CD4-positive, alpha-beta T cell treated with Interleukin-1 beta for 1 hour (primary cell): ENCODE measurements at regions not wholly inside any gene's neighbourhood (a gene's known extent, or its start where the extent isn't known, plus 50 kb on each side); places are given as distances from the start of the nearest gene placed in this dataset.
"Not testable (repeated sequence)": the region's sequence is repeated elsewhere in the genome, so short reads cannot be mapped to it uniquely, and the experiment has no call there.

Experiments
- DNase-seq, 2 donors: peaks; one replicate each; pipeline ENCODE4 v3.0.0-alpha.2; 2020 to 2022

DNA sequence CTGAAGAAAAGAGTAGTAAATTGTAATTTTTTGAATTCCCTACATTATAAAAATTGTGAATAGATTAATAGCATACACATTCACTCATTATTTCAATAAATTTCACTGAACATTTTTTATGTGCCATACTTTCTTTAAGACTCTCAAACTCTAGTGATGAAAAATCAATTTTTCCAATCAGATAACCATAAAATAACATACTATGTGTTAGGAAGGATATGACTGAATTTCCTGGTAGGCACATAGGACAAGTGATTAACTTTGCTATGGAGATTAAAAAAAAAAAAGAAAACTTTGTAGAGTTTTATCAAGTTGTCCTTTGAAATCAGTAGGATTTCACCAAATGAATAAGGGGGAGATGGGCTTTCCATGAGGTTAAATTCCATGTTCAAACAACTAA lies 1597.3 kb upstream of the LRRTM3 start:
- DNase-seq = no peak

DNA sequence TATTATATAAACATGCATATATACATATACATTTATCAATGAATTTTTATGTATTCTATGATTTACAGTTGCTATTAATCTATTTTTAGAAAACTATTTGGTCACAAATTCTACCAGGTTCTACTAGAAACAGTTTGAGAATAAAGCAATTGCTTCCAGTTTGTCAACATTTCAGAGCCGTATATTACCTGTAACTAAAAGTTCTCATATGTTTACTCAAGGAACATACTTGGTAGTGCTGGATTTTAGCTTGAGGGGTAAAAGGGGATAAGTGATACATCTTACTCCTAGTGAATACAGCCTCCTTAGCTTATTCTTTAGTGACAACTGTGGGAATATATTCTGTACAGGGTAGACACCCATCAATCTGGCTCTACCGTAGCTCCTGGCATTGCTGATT lies 1590.5 kb upstream of the LRRTM3 start:
- no peak for DNase-seq

DNA sequence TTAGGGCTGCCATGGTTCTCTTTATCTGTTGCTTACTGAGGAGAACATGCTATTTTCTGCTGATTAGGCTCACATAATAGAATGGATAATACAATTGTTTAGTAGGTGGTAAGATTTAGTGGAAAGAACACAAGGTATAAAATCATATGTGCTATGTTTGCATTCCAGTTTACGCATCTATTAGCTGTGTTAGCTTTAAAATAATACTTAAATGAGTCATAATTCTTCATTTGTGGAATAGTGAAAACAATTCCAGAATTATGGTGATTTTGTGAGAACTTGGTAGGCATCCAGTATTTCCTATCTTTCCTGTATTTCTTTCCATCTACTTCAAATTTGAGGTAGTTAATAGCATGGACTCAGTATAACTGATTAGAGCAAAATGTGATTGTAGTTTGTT lies 1585.5 kb upstream of the LRRTM3 start:
- DNase-seq = no peak

DNA sequence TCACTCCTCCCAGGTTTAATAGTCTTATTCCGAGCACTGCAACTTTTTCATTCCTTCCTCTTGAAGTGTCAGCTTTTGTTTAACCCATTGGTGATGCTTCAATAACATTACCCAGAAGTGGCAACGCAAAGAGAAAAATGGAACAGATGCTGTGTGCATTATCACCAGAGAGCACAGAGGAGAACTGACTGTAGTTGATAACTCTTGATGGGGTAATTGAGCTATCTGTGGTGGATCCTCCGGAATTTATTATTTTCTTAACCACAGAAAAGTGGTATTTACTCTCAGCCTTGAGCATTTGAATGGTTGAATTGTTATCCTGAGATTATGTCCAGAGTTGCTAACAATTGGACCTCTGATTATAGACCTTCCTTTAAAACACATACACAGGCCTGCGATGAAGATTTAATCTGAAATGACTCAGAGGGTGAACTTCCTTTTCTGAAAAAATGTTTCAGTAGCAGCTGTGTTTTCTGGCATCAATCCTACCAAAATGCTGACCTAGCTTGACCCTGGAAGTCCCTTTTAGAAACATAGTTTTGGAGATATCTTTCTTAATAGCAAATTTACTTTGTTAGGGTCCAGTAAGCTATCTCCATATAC lies 1584.4 kb upstream of the LRRTM3 start:
- no peak for DNase-seq

DNA sequence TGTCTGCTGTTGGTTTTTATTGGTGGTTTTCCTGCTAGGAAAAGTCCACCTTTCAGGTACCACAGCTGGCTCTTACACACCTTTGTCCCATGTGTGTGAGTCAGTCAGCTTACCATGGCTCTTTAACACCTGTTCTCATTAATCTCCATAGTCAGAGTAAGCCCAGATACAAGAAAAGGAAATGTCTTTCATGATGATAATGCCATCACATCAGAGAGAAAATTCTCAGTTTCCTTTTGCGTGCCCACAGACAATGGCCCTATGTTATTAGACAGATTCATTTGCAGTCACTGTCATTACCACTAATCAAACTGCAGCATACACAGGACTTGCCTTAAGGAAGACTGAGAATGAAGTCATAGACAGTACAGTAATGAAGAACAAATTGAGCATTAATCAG lies 1583.6 kb upstream of the LRRTM3 start:
- DNase-seq = no peak

DNA sequence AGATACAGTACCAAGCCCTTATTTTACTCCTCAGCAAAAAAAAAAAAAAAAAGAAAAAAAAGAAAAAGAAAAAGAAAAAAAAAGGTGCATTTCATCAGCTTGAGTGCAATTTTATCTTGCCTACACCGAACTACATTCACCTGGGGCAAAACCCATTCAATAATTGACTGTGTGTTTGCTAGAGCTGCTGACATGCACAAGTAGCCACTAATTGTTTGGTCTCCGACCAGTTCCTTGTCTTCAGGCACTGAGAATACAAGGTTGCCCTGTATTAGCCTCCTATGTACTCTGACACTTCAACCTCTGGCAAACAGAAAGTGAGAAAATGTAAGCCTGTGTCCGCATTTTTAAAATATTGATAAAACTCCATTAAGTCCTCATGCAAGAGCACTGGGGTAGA lies 1579.4 kb upstream of the LRRTM3 start:
- no peak for DNase-seq

DNA sequence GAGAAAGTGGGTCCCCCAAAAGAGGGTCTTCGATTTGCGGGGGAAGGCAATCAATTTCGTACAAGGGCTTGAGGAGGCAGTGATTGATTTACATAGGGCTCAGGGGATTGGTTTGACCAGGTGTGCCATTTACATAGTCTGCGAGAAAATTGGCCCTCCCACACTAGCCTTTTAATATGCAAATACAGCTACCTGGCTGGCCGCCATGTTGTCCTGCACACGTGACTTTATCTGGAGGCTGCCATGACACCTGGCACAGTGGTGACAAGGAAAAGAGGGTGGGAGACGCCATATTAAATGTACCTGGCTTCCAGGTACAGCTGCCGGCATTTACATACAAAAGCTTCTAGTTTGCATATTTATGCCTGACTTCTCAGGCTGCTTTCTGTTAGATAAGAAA lies 1577.2 kb upstream of the LRRTM3 start:
- no peak for DNase-seq

DNA sequence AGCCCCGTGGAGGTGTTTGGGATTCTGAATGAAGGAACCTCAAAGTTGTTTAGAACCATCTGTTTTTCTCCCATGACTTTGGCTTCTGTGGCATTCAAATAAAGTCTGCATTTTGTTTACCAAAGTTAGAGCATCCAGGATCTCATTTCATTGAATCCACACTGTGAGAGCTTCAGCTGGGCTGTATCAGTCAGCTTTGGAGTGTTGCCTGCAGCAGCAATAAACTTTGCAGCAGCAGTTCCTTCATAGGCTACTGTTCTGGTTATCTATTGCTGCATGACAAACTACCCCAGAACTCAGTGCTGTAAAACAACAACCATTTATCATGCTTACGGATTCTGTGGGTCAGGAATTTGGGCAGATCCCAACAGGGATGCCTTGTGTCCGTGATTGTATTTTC lies 1575.2 kb upstream of the LRRTM3 start:
- no peak for DNase-seq

DNA sequence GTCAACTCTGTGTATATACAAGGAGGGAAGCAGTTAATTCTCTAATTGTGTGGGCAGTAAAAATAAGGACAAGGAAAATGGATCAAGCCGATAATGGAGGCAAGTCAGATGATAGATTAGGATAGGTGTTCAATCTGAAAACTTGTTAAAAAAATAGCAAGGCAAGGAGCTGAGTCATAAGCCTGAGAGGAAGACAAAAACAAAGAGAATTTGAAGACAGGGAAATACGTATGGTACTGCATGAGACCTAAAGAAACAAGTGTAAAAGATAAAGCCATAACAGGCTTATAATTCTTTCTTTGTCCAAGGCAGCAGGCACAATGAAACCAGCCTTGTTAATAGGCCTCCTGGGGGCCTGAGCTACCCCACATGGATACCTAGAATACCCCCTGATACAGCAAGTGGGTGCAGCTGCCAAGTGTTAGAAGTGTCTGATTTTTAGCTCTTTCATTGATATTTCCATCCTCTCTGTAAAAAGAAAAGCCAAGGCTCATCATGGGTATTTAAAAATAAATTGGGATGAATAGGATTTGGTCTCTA lies 1570.6 kb upstream of the LRRTM3 start:
- no peak for DNase-seq

DNA sequence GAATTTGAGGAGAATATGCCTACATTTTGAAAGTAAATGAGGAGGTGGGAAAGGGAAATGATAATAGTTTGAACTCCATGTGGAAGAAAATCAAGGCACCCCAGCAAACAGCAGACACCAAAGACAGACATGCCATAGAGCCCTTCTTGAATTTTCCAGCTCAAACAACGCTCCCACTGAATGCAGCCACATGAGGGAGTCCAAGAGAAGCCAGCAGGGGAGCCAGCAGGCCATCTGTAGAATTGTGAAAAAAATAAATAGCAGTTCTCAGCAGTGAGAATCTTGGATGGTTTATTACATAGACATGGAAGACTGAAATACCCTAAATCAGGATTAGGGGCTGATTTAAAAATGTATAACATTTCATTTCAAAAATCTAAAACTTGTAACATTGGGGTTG lies 1567.3 kb upstream of the LRRTM3 start:
- no peak for DNase-seq

DNA sequence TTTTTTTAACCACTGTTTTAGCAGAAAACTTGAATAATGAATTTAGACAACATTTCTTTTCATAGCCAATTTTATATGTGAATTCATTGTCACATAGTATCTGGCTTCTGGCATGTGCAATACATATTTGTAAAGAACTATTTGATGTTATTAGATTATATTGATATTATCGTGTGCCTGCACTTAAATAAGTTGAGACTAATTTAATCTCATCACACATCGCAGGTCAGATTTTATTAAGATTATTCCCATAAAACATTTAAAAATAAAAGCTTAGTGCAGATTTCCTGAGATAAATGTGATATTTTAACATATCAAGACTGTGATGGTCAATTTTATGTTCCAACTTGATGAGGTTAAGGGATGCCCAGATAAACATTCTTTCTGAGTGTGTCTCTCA lies 1565.3 kb upstream of the LRRTM3 start:
- DNase-seq = no peak

DNA sequence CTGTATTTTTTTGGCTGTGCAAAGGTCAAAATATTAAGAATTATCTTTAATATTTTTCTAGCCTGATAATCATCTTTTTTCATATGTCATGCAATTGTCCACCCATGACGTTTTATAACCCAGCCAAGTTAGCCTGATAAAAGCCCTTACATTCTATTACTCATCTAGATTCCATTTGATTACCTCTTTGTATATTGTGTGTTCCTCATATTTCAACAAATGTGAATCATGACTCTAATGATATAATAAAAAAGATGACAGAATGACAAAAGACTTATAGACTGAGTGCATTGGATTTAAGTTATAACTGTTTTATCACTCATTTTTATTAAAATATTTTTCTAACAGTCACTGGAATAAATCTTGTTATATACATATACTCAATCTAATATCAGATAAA lies 1560.0 kb upstream of the LRRTM3 start:
- DNase-seq = no peak

DNA sequence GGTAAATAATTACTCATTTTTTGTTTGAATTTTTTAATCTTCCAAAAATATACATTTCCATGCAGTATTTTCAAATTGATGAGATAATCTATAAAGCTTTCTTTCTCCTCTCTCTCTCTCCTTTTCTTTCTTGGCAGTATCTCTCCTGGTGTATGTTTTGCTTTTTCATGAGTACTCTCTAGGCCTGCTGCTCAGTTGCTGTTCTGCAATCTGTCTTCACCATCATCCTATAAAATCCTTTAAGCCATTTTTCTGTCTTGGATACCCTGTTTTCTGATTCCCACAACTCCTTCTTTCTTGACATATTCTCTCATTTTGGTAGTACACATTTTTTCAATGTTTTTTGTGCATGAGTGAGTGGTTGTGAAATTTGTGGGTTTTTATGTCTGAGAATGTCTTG lies 1558.1 kb upstream of the LRRTM3 start:
- DNase-seq = no peak

DNA sequence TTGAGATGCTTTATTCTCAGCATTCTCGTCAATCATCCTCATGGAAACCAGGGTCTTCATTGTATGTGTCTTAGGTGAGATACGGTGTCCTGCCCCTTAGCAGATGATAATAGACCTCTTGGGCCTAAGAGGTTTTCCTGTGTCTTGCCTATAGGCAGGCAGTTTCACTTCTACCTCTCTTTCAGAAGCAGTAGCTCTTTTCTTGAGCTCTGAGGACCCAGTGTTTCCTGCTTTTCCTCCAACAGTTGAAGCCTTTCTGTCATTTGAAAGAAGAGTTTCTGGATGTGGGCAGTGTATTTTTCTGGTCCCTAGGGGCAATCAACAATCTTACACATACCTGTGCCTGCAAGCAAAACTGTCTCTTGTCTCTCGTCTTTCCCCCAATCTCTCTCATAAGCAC lies 1550.3 kb upstream of the LRRTM3 start:
- no peak for DNase-seq

DNA sequence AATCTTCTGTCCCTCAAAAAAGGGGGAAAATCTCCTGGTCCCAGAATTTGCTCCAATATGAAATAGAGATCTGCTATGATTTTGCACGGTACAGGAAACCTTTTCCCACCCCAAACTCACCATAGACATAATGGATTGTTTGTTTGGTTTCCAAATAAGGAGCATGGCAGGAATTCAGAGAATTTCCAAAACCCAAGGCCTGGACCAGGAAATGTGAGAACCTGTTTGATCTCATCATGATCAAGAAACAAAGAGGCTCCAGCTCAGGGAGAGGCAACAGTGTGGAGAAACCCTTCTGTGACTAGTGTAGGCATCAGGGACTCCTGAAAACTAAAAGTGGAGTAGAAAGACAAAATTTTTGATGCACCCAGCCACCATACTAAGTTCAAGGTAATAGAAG lies 1548.1 kb upstream of the LRRTM3 start:
- DNase-seq = no peak

DNA sequence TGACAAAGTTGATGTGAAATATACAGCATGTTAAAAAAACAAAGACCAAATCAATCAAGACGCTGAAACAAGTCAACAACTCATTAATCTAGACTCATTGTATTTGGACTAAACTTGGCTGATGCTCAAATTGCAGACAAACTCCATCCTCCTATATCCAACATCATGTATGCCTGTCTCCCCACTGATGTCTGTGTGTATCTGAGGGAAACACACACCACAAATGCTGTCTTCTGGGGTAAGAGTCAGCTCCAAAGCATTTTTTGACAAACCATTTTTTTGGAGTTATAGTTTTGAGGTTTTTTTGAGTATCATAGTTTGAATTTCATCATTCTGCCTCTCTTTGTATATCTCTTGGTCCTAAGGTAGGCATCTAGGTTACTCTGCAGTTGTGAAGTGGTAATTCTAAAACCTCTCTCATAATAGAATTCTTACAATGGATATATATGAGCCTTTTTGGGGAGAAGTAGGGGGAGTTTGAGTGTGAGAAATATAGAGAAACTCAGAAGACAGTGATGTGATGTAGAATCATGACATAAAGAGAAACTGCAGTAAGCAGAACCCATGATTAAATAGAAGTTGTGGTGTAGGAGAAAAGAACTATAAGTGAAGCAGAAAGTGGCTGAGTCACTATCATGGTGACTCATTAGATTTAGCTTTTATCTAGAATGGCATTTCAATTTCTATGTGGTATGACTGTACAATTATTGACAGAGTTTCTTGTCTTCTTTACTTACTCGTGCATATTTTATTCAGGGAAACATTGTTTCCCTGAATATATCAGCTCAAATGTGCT lies 1531.1 kb upstream of the LRRTM3 start:
- no peak for DNase-seq

DNA sequence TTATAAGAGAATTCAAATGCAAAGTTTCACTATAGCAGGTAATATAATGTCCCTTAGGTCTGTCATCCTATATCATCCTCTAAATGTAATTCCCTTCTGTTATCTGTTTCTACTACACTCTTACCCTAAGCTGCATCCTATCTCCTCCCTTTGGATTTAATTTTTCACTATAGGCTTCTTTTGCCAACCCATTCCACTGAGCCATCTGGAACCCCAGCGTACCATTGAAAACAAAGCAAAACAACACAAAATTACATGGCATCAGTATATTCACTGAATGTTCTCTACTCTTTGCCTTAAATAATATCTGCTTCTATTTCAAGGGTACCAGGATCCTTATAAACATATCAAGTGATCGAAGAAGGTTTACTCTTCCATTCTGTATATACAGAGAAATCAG lies 1530.2 kb upstream of the LRRTM3 start:
- DNase-seq = no peak

DNA sequence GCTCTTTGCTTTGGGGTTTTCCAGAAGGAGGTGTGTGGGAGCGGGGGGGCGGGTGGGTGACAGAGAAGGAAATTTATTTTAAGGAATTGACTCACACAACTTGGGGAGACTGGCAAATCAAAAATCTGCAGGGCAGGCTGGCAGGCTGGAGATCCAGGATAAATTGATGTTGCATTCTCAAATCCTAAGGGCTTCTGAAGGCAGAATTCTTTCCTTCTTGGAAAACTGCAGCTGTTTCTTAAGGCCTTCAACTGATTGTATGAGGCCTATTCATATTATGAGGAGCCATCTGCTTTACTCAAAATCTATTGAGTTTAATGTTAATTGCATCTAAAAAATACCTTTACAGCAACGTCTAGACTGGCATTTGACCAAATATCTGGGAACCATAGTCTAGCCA lies 1528.8 kb upstream of the LRRTM3 start:
- no peak for DNase-seq

DNA sequence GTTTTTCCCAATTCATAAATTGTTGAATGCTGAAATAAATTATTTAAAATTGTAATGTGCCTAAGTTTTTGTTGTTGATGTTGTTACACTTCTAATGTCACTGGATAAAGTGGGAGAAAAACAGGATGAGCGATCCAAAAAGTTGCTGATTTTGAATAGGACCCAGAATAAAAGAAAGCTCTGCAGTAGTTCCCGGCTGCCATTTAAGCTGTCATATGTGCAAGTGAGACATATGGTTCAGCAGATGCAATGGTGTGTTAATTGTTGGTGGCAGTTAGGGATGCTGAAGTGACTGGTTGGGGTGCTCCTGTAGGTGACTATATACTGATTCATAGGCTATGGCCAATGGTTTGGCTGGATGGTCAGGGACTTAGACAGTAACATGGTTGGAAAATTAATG lies 1517.4 kb upstream of the LRRTM3 start:
- DNase-seq = no peak

DNA sequence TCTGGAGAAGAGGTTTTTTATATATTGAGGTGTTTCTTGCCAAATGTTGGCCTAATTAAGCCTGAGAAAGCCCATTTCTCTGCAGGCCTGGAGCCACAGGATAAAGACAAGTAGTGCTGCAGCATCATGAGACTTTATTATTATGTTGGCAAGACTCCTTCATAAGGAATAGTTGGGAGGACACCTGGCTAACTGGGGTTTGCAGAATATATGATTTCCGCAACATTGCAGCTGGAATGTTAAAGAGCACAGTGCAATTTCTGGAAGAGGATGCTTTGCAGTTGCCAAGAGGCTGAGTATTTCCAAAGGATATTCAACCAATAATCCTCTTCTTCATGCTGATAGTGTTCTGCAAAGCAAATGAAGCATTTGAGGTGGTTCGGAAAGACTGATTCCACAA lies 1512.8 kb upstream of the LRRTM3 start:
- DNase-seq = no peak

DNA sequence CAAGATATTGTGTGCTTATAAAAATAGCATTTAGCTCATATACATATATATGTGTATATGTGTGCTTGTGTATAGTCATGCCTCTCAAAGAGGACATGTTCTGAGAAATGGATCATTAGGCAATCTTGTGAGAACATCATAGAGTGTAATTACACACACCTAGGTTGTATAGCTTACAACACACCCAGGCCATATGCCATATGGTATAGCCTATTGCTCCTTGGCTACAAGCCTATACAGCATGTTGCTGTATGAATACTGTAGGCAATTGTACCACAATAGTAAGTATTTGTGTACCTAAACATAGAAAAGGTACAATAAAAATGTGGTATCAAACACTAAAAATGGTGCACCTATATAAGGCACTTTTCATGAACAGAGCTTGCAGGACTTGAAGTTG lies 1510.5 kb upstream of the LRRTM3 start:
- no peak for DNase-seq

DNA sequence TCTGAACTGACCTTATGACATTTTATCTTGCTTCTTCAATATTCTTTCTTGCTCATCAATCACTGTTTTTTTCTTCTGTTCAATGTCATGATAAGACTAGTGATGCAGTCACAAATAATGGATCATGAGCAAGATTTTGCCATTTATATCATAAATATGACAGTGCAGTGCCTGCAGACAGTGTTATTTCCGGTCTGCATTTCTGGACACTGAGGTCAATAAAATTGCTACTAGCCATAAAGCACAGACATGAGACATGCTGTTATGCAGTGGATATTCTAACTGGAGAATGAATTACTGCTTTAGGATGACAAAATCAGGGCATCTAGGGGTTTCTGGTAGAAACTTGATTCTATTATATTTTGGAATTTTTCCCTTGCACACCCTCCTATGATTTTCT lies 1509.7 kb upstream of the LRRTM3 start:
- no peak for DNase-seq

DNA sequence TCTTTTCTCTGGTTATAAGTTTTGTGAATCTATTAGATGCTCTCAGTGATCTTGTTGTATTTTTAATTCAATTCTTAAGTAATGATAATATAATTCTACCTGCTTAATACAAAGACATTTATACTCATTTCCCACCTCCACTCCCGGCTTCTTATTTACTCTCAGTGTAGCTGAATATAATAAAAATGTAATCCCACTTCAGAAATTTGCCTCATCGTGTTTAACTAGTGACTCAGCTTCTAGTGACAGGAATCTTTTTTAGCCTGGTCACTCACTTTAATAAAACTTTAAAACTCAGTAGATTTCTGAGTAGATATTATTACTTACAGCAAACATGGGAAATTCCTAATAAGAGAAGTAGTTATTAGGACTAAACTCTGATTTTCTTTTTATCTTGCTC lies 1506.2 kb upstream of the LRRTM3 start:
- no peak for DNase-seq

DNA sequence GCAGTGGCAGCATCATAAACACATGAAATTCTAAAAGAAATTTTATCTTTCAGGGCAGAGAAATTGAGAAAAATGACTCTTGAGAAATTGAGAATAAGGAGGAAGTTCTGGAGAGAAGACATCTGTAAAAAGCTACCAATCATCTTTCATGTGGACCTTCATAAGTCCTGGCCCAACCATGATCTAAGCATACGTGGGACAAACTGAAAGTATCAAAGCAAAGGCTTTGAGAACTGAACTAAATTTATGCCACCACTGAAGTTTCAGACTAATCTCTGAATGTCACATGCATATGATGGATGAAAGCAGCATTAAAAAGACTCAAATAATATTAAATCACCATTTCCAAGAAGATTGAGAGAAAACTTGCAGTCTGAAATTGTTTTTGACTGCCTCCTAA lies 1502.8 kb upstream of the LRRTM3 start:
- DNase-seq = no peak

DNA sequence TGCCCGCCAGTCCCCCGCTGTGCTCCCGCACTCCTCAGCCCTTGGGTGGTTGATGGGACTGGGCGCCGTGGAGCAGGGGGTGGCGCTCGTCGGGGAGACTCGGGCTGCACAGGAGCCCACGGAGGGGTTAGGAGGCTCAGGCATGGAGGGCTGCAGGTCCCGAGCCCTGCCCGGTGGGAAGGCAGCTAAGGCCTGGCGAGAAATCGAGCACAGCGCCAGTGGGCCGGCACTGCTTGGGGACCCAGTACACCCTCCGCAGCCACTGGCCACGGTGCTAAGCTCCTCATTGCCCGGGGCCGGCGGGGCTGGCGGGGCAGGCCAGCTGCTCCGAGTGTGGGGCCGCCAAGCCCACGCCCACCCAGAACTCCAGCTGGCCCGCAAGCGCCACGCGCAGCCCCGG lies 1496.5 kb upstream of the LRRTM3 start:
- not testable (repeated sequence) for DNase-seq
